ENCODE measurements at regions not wholly inside any gene's neighbourhood (a gene's known extent, or its start where the extent isn't known, plus 50 kb on each side); places are given as distances from the start of the nearest gene placed in this dataset.

DNA sequence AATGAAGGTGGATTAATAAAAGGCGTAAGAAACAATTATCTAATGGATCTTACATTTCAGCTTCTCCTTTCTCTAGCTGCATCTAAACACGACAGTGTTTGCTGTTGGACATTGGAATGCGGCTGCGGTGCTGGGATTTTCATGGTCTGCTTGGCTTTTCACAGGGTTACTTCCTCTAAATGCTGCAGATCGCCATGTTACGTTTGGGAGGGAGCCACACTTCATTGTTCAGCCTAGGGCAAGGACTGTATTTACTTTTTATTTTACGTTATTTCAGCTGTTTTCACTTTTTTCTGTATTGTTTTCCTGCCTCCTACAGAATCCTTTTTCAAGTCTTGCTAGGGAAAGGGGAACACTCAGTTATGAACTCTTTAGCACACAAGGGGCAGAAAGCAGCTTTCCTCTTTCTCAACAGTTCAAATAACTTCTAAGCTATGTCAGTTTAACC, 97.9 kb upstream of the MTHFD1L start:
- DNase-seq (ENCODE audit: low read depth): no peak
- H3K4me3 ChIP-seq (ENCODE audit: low read length): no peak overlapping the region
- TF ChIP-seq, protein P1, sequence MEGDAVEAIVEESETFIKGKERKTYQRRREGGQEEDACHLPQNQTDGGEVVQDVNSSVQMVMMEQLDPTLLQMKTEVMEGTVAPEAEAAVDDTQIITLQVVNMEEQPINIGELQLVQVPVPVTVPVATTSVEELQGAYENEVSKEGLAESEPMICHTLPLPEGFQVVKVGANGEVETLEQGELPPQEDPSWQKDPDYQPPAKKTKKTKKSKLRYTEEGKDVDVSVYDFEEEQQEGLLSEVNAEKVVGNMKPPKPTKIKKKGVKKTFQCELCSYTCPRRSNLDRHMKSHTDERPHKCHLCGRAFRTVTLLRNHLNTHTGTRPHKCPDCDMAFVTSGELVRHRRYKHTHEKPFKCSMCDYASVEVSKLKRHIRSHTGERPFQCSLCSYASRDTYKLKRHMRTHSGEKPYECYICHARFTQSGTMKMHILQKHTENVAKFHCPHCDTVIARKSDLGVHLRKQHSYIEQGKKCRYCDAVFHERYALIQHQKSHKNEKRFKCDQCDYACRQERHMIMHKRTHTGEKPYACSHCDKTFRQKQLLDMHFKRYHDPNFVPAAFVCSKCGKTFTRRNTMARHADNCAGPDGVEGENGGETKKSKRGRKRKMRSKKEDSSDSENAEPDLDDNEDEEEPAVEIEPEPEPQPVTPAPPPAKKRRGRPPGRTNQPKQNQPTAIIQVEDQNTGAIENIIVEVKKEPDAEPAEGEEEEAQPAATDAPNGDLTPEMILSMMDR (IDR thresholded peaks at IDR 0.05; ENCODE audit: insufficient read depth, low read depth, low read length, missing control alignments): no peak

DNA sequence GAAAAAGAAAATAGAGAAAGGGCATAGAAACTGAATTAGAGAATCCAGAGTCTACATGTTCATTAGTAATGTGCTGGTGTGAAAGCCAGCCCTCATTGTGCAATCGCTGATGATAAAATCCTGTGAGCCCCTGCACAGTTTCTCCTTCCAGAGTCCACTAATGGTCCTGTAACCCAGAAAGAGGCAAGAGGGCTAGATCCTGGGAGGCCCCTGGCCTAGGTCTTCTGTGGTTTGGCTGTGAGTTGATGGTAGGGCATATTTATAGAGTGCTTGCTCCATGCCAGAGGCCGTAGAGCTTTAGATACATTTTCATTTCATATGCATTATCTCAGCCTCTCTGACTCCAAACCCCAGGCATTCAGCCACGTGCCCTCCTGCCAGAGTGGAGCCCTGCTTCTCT, 94.9 kb upstream of the MTHFD1L start:
- no peak overlapping the region for H3K4me3 ChIP-seq (ENCODE audit: low read length)
- TF ChIP-seq, protein P1 (IDR thresholded peaks at IDR 0.05; ENCODE audit: insufficient read depth, low read depth, low read length, missing control alignments): no peak
- no peak for DNase-seq (ENCODE audit: low read depth)

DNA sequence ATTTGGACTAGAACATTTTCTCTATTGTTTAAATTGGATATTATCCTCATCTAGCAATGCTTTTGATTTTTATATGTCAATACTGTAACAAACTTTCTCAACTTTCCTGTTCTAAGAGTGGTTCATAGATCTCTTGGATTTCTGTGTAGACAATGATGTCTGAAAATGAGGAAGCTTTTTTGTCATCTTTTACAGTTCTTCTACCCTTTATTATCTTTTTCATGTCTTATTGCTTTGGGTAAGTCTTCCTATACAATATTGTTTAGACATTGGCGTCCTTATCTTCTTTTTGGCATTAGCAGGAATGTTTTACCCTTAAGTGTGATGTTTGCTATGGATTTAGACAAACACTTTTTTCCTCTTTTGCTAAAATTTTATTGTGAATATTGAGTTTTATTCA, 91.5 kb upstream of the MTHFD1L start:
- TF ChIP-seq, protein P1 (IDR thresholded peaks at IDR 0.05; ENCODE audit: insufficient read depth, low read depth, low read length, missing control alignments): no peak
- H3K4me3 ChIP-seq (ENCODE audit: low read length): no peak overlapping the region
- DNase-seq (ENCODE audit: low read depth): no peak

DNA sequence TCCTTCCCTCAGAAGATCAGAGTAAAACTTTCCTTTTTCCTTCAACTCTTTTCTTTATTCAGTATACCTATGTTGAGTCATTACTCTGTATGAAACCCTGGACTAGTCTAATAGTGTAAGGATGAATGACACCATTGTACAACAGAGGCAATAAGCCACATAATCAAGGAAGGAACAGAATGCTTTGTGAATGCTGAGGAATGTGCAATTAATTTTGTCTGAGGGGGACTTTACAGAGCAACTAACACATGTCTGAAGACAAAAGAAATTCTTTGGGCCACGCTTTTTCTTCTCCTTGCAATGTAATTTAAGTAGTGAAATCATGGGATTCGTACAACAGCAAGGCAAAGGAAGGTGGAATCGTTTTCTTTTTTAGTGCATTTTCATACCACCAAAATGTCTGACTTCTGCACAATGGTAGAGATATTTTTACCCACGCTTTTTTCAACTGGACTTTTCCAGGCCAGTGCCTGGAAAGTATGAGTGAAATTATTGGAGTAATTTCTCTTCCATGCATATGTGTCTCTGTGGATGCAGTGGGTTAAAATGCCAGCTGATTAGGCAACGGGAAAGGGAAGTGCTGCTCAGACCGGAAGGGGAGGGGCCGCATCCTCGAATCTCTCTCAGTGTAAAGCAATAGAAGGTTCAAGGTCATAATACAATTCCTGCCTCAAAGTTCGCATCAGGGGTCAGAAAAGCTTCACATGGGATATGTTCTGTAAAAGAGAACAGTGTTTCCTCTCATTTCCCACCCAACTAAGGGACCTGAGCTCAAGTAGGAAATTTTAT, 89.9 kb upstream of the MTHFD1L start:
- DNase-seq (ENCODE audit: low read depth): no peak
- no peak overlapping the region for H3K4me3 ChIP-seq (ENCODE audit: low read length)
- TF ChIP-seq, protein P1 (IDR thresholded peaks at IDR 0.05; ENCODE audit: insufficient read depth, low read depth, low read length, missing control alignments): no peak

DNA sequence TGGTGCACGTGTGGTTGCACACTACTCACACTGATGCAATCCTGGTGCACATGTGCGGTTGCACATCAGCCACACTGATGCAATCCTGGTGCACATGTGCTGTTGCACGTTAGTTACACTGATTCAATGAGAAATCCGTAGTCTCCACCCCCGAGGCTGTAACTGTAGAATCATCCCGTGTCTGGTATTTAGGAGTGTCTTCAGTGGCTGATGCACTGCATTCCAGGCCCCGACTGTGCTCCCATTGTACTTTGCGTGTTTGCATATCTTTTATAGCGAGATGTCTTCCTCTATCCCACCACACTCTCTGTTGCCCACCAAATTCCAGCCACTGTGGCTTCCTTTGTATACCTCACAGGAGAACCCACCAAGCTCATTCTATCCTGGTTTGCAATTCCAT, 87.8 kb upstream of the MTHFD1L start:
- TF ChIP-seq, protein P1 (IDR thresholded peaks at IDR 0.05; ENCODE audit: insufficient read depth, low read depth, low read length, missing control alignments): no peak
- no peak overlapping the region for H3K4me3 ChIP-seq (ENCODE audit: low read length)
- no peak for DNase-seq (ENCODE audit: low read depth)

DNA sequence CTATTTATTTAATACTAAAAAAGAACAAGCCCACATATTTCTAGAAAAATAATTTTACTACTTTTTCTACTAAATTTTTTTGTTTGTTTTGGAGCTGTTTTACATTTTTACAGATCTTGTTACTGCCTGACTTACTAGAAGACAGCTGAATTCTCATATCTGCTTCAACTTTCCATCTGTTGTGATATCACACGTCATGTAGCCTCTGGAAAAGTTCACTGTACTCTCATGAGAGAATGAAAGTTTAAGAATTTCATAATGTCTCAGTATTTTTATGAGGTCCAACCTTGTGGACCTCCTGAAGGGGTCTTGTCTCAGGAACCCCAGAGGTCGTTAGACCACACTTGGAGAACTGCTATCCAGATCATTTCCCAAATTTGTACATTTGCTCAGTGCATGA, 81.7 kb upstream of the MTHFD1L start:
- no peak overlapping the region for H3K4me3 ChIP-seq (ENCODE audit: low read length)
- TF ChIP-seq, protein P1 (IDR thresholded peaks at IDR 0.05; ENCODE audit: insufficient read depth, low read depth, low read length, missing control alignments): no peak

DNA sequence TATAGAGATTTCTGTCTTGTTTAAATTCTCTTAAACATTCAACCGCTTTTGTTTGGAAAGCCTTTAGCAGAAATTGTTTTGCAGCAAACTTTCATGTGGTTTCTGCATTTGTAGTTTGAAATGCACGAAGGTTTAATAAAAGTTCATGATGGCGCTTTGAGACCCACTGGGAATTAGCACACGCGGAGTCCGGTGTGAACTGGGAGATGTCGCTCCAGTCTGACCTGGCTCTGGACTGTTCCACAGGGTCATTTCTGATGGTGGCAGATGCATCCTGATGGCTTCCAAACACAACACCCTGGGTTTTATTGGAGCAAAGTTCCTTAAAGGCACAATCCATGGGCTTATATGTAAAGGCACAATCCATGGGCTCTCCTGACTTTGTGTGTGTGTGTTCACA, 78.1 kb upstream of the MTHFD1L start:
- TF ChIP-seq, protein P1 (IDR thresholded peaks at IDR 0.05; ENCODE audit: insufficient read depth, low read depth, low read length, missing control alignments): no peak
- H3K4me3 ChIP-seq (ENCODE audit: low read length): no peak overlapping the region
- DNase-seq (ENCODE audit: low read depth): no peak

More for the DNA sequence above, 81.7 kb upstream of the MTHFD1L start:
- no peak for DNase-seq (ENCODE audit: low read depth)
